H7 (cell line): ENCODE measurements at regions not wholly inside any gene's neighbourhood (a gene's known extent, or its start where the extent isn't known, plus 50 kb on each side); places are given as distances from the start of the nearest gene placed in this dataset.

Source experiments
- DNase-seq: peaks from one replicate; pipeline ENCODE4 v3.0.0; 2012
- H3K27me3 ChIP-seq: 2 replicates; pipeline ENCODE4 v1.6.0; 2011; ENCODE audit warnings: mild to moderate bottlenecking, low read length; ENCODE audit not compliant: control insufficient read depth, insufficient read depth
- H3K36me3 ChIP-seq: replicated peaks from 2 replicates; pipeline ENCODE4 v1.5.1; 2011; ENCODE audit warnings: low read length; ENCODE audit not compliant: control insufficient read depth, insufficient read depth
- H3K4me3 ChIP-seq: 2 replicates; pipeline ENCODE4 v1.5.1; 2011; ENCODE audit warnings: low read depth, mild to moderate bottlenecking, control low read depth, low read length, moderate library complexity; ENCODE audit not compliant: insufficient read depth

DNA sequence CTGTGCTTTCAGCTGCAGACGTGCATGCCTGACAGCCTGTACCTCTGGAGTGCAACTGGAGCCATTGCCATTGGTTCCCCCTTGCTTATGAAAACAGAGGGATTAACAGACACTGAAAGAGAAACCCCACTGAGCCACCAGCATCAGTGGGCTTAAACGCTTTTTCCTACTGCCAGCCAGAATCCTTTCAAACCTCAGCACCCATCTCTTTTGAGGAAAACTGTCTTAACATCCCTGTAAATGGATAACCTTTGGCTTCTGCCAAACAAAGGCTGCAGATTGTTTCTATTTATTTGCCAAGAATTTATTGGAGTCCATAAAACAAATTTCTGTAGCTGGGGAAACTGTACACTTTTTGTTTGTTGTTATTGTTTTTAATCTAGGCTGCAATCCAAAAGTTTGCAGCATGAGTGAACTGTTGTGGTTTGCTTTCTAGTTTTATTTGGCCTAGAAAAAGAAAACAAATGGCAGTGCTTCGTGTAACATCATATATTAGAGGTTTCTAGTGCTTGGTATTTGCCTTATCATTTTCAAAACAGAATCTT, 369.2 kb upstream of the IL12A start:
- DNase-seq: no peak
- H3K27me3 ChIP-seq: no peaks in the 10 kb centered on the region
- H3K4me3 ChIP-seq: no peak overlapping the region
- no peaks in the 10 kb centered on the region for H3K36me3 ChIP-seq

DNA sequence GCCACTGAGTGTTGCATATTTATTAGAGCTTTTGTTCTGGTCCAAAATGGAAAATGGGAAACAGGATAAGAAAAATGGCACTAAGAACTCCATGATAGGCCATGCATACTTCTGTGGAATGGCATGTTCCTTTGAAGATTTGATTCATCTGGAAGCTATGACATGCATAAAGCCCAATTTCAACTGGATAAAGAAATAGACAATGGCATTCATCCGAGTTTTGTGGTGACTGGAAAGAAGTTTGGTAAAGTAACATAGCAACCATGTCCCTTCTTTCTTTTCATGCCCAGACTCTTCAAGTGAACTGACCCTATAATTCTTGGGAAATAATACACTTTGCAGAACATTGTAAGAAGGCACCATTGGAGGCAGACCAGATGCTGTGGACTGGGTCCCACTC, 368.4 kb upstream of the IL12A start:
- H3K27me3 ChIP-seq: no peaks in the 10 kb centered on the region
- DNase-seq: no peak
- H3K36me3 ChIP-seq: no peaks in the 10 kb centered on the region

DNA sequence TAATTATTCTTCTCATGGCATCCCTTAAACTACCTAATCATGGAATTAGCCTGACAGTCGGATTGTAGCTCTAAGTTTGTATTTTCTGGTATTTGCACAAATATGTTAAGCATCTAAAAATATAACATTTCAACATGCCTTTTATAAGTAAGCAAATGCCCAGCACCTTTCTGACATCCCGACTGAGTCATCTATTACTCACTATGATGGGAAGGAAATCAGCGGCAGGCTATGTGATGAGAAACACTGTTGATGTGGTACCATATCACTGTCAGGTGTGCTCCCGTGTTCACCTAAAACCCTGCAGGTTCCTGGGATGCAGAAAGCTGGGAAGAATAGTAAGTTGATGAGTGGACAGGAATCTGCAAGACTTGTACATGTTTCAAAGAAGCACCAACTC, 367.8 kb upstream of the IL12A start:
- no peaks in the 10 kb centered on the region for H3K36me3 ChIP-seq
- no peaks in the 10 kb centered on the region for H3K27me3 ChIP-seq
- no peak overlapping the region for H3K4me3 ChIP-seq
- DNase-seq: no peak

More for the DNA sequence above, 368.4 kb upstream of the IL12A start:
- no peak overlapping the region for H3K4me3 ChIP-seq

DNA sequence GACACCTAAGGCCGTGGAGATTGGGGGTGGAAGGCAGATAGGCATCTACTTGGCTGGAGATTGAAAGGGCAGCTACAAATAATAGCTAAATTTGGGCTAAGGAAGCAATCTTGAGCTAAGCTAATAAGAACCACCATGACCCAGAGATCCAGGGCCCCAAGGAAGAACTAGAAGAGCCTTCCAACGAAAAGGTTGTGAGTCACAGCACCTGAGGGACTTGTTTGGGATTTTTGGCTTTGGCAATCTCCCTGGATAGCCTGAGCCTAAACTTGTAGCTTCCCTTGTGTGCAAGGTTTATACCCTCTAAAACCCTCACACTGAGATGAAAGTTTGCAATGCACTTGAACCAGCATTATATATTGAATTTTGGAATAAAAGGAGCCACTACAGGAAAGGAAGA, 364.0 kb upstream of the IL12A start:
- H3K36me3 ChIP-seq: no peaks in the 10 kb centered on the region
- no peak overlapping the region for H3K4me3 ChIP-seq
- DNase-seq: no peak
- no peaks in the 10 kb centered on the region for H3K27me3 ChIP-seq

DNA sequence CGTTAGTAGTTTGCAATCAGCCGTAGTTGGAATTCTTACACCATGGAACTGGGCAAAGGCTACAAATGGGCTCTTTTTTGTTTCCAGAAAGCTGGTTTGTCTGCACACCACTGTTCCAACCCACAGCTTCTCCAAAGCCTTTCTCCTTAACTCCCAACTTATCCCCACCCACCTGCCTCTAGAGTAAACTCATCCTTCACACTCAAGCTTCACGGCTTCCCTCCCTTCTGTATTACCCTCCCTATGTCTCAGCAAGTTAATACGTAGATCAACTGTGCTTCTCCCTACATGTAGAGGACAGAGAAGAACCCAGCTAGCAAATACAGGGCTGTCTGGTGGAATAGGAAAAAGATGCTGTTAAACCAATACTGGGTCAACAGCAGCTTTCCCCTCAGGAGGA, 363.0 kb upstream of the IL12A start:
- no peaks in the 10 kb centered on the region for H3K36me3 ChIP-seq
- no peaks in the 10 kb centered on the region for H3K27me3 ChIP-seq
- DNase-seq: no peak
- no peak overlapping the region for H3K4me3 ChIP-seq

DNA sequence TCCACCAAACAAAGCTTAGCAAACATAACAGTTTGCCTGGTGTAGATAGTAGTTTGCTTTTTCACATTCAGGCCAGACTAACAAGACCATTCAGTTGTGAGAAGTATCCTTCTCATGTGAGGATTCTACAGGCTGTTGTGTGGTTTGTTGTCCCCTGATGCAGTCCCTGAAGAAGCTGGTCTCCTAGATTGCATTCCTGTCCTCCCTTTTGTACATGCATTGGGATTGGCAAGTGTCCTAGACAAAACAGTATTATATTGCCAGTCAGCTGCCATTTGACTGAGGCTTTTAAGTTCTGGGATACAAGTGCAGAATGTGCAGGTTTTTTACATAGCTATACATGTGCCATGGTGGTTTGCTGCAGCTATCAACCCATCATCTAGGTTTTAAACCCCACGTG, 362.0 kb upstream of the IL12A start:
- no peak for DNase-seq
- Histone ChIP-seq H3K27me3 (no peaks in the 10 kb centered on the region), H3K36me3 (no peaks in the 10 kb centered on the region), H3K4me3 (no peak overlapping the region)

DNA sequence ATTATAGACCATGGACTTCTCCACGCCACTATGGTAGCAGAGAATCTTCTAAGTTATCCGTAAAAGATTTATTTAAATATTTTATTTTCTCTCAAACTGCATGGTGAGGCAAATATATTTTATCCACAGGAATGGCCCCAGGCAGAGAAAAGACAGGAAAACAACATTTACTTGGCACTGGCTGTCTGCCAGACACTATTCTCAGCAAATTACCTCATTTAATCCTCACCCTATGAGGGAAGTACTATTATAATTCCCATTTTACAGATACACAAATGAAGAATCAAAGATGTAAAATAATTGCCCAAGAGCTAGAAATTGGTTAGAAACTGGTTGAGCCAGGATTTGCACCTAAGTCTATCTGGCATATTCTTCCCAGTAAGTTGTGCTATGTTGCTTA, 361.4 kb upstream of the IL12A start:
- no peak for DNase-seq
- no peaks in the 10 kb centered on the region for H3K36me3 ChIP-seq
- H3K4me3 ChIP-seq: no peak overlapping the region
- no peaks in the 10 kb centered on the region for H3K27me3 ChIP-seq

DNA sequence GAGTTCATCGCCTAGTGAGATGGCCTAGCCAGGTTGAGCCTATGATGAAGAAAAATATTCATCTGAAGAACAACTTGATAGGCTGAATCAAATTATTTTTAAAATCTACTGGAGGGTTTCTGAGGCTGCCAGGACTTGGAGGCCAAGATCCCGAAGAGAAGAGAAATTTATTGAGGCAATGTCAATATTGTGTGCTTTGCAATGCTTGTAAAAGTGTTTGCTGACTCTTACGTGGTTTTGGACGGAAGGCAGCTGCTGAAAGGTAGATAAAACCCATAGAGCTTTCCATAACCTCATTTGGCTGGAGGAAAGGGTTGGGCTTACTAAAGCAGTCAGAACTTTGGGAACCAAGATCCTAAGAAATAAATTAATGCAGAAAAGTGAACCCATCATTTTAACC, 361.0 kb upstream of the IL12A start:
- Histone ChIP-seq H3K27me3 (no peaks in the 10 kb centered on the region), H3K4me3 (no peak overlapping the region), H3K36me3 (no peaks in the 10 kb centered on the region)
- DNase-seq: no peak

DNA sequence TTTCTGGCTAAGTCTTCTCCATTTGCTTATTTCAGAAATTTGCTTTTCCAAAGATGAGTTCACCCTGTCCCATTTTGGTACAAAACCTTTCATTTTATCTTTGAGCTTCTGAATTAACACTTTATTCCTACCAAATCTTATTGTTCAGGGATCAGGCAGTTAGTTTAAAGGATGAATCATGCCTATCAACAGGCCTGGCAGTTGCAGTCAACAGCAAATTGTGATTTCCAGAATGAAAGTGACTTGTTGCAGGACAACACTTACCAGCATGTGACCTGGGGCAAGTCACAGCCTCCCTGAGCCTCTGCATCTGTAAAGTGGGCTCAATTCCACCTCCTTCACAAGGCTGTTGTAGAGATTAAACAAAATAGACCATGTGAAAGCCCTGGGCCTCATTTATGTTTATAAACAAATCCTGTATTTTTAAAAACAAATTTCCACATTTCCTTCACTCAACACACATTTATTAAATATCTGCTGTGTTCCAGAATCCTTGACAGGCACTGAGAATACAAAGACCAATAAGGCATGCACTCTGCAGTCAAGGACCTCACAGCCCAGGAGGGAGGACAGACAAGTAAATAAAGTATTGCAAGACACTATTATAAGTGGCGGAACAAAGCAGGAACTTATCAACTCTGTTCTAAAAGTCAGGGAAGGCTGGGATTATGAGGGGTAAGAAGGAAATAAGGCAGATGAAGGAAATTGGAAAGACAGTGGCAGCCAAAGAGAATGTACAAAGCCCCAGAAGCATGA, 359.1 kb upstream of the IL12A start:
- Histone ChIP-seq H3K4me3 (no peak overlapping the region), H3K27me3 (no peaks in the 10 kb centered on the region), H3K36me3 (no peaks in the 10 kb centered on the region)
- no peak for DNase-seq

DNA sequence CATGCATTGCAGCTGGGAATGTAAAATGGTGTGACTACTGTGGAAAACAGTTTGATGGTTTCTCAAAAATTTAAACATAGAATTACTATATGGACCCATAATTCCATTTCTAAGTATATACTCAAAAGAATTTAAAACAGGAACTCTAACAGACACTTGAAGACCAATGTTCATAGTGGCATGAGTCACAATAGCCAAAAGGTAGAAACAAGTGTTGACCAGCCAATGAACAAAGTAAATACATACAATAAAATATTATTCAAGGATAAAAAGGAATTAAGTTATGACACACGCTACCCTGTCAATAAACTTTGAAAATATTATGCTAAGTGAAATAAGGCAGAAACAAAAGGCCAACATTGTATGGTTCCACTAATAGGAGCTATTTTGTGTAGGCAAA, 357.4 kb upstream of the IL12A start:
- no peak for DNase-seq
- Histone ChIP-seq H3K4me3 (no peak overlapping the region), H3K27me3 (no peaks in the 10 kb centered on the region), H3K36me3 (no peaks in the 10 kb centered on the region)

DNA sequence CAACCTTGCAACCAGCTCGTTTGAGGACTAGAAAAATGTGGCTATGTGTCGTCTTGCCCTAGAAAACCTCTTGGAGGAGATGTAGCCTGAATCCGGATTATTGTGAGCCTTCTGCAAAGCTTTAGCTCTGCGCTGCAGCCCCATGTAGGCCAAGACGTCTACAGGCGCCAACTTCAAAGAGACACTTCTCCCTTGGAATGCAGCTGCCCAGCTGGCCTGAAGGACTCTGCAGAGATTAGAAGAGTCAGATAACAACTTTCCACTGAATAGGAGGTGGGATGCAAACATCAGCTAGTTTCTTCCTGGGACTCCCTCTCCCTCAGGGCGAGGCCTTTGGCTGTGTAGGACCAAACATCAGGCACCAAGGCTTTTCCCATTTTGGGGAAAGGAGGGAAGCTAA, 356.5 kb upstream of the IL12A start:
- Histone ChIP-seq H3K4me3 (no peak overlapping the region), H3K27me3 (no peaks in the 10 kb centered on the region), H3K36me3 (no peaks in the 10 kb centered on the region)
- no peak for DNase-seq

DNA sequence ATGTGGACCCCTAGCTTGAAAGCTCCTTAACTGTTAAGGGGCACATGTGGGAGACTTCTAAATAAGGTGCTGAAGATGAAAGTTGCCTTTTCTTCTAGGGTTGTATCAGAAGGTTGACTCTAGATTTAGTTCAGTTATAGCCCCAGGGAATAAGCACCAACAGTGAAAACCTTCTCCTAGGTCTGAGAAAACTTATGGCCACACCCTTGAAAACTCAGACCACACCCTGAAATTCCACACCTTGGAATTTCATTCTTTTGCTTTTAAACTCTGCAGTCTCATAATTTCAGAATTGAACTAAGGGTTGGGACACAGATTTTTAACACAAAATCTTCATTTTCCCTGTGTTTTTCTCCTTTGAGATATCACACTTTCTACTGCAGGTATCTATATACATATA, 355.8 kb upstream of the IL12A start:
- DNase-seq: no peak
- Histone ChIP-seq H3K4me3 (no peak overlapping the region), H3K36me3 (no peaks in the 10 kb centered on the region), H3K27me3 (no peaks in the 10 kb centered on the region)

DNA sequence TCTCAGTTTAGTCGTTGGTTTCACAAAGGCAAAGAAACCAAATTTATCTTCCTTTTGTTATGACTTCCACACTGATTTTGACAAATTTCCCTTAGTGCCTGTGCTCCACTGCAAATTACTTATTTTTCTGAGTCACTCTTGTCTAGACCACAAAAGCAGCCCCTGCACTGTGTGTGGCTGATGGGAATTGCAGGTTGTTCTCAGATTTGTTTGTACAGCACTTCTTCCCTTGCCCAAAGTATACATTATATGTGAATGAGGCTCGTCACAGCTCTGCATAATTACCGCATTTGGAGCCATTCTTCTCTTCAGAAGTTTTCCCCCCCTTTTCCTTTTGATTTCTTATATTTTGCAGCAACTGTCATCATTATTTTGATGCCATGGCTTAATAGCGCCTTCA, 354.2 kb upstream of the IL12A start:
- Histone ChIP-seq H3K36me3 (no peaks in the 10 kb centered on the region), H3K27me3 (no peaks in the 10 kb centered on the region), H3K4me3 (no peak overlapping the region)
- no peak for DNase-seq

DNA sequence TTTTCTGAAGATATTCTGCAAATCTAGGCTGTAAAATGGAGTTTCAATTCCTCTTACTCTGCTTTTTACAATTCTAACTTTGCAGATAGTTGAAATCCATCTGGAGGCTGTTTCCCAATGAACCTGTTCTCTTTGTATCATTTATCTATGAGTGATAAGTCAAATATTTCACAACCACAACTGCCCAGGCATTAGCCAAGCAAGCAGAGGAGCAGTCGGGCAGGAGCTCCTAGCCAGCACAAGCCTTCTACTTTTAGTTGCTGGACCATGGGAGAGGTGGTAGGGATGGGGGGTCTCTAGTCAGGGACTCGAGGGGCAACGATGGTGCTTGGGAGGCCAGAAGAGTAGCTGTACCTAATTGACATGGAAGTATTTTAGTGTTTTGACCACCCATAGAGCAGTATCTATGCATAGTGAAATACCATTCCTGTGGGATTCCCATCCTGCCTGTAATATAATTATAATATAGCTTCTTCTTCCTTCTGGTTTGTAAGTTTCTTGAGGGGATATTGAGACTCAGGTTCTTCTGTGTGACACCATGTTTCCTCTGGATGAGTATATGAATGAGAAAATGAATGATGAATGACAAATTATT, 353.5 kb upstream of the IL12A start:
- Histone ChIP-seq H3K36me3 (no peaks in the 10 kb centered on the region), H3K27me3 (no peaks in the 10 kb centered on the region), H3K4me3 (no peak overlapping the region)
- DNase-seq: no peak

DNA sequence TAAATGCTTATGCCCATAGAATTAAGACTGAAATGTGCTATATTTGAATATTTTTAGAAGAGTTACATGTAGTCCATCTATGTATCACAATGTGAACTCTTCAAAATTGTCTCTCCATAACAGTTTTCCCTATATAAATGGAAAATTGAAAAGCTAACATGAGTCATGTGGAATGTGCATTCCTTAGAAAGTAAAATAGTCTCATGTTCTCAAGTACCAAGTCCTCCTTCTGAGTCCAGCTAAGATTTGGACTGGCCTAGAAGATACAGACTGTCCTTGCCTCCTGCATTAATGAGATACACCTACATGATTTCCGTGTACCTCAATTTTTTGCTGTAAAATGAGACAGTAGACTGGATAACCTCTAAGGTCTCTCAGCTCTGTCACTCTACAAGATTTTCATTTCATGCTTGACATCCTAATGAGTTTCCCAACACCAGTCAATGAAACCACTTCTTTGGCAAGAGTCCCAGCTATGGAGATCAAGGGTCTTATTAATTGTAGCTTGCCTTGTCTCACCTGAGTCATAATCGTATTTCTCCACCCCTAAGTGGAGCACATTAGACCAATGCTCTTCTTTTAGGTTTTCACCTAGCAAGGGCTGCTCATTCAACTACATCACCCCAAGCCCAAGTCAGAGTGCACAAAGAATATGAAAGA, 350.6 kb upstream of the IL12A start:
- no peak overlapping the region for H3K4me3 ChIP-seq
- no peaks in the 10 kb centered on the region for H3K27me3 ChIP-seq
- H3K36me3 ChIP-seq: no peaks in the 10 kb centered on the region
- DNase-seq: no peak
